ENCODE measurements at regions not wholly inside any gene's neighbourhood (a gene's known extent, or its start where the extent isn't known, plus 50 kb on each side); places are given as distances from the start of the nearest gene placed in this dataset.

DNA sequence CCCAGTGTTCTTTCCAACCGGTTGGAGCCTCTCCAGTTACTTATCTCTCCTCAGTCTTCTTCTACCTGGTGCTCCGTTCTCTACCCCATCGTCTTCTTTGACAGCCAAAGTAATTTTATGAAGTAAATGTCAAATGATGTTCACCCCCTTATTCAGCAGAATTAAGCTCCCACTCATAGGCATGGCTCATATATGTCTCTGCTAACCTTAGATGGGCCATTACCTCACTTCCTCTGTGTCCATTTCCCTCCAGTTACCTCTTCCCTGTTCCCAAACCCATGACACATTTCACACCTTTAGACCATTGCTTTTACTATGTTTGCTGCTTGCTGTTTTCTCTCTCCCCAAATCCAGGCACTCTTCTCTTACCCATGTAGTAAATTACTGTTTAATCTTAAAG lies 607.0 kb downstream of the RNF144A start:
- Histone ChIP-seq H3K4me1 (ENCODE audit: control insufficient read depth in 1 of 2, insufficient read depth in 1 of 2, low read depth in 1 of 2, low read length in 1 of 2) (no peaks in the 10 kb centered on the region), H3K36me3 (no peaks in the 10 kb centered on the region), H3K4me3 (ENCODE audit: low read depth in 1 of 2, low read length in 1 of 2) (no peak overlapping the region), H3K9me3 (no peaks in the 10 kb centered on the region), H3K27ac (no peak overlapping the region), H3K27me3 (peaks cover 9% of the 10 kb centered on the region)
- TF ChIP-seq, protein P1, sequence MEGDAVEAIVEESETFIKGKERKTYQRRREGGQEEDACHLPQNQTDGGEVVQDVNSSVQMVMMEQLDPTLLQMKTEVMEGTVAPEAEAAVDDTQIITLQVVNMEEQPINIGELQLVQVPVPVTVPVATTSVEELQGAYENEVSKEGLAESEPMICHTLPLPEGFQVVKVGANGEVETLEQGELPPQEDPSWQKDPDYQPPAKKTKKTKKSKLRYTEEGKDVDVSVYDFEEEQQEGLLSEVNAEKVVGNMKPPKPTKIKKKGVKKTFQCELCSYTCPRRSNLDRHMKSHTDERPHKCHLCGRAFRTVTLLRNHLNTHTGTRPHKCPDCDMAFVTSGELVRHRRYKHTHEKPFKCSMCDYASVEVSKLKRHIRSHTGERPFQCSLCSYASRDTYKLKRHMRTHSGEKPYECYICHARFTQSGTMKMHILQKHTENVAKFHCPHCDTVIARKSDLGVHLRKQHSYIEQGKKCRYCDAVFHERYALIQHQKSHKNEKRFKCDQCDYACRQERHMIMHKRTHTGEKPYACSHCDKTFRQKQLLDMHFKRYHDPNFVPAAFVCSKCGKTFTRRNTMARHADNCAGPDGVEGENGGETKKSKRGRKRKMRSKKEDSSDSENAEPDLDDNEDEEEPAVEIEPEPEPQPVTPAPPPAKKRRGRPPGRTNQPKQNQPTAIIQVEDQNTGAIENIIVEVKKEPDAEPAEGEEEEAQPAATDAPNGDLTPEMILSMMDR (IDR thresholded peaks at IDR 0.05): no peak

DNA sequence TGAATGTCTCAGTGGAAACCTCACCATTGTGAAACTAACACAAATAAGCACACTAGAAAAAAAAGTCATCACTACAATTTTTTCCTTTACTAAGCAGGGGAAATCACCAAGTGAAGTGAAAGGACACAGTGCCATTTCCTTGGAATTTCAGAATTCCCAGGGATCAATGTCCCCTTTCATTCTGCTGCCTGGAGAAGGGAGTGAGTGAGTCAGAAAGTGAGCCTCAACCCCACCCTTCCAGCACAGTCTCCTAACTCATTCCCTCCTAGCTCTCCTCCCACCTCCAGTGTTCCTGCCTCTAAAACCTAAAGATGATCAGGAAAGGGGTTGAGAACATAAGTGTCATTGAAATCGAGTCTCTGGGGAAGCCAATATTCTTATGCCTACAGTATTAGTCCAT lies 608.5 kb downstream of the RNF144A start:
- Histone ChIP-seq H3K9me3 (no peaks in the 10 kb centered on the region), H3K36me3 (no peaks in the 10 kb centered on the region), H3K27me3 (peaks cover 9% of the 10 kb centered on the region), H3K27ac (no peak overlapping the region), H3K4me1 (ENCODE audit: control insufficient read depth in 1 of 2, insufficient read depth in 1 of 2, low read depth in 1 of 2, low read length in 1 of 2) (no peaks in the 10 kb centered on the region), H3K4me3 (ENCODE audit: low read depth in 1 of 2, low read length in 1 of 2) (no peak overlapping the region)
- TF ChIP-seq, protein P1 (IDR thresholded peaks at IDR 0.05): no peak

DNA sequence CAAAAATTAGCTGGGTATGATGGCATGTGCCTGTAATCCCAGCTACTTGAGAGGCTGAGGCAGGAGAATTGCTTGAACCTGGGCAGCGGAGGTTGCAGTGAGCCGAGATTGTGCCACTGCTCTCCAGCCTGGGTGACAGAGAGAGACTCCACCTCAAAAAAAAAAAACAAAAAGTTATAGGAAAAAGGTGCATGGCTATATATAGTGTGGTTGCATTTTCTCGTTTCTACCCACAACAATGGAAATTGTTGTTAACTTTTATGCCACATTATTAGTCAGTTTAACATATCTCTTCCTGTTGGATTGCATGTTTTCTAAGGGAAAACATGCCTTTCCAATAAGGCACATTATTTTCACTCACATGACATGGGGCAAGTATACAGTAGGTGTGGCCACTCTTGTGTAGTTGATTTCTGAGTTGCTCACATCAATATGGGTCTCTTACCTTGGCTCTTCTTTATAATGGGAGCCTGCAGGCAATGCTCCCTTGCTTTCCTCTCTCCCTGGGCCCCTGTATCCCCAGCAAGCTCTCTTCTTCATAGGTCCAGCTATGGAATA lies 610.0 kb downstream of the RNF144A start:
- Histone ChIP-seq H3K36me3 (no peaks in the 10 kb centered on the region), H3K27me3 (no peaks in the 10 kb centered on the region), H3K4me3 (ENCODE audit: low read depth in 1 of 2, low read length in 1 of 2) (no peak overlapping the region), H3K27ac (no peak overlapping the region), H3K4me1 (ENCODE audit: control insufficient read depth in 1 of 2, insufficient read depth in 1 of 2, low read depth in 1 of 2, low read length in 1 of 2) (no peaks in the 10 kb centered on the region), H3K9me3 (no peaks in the 10 kb centered on the region)
- TF ChIP-seq, protein P1 (IDR thresholded peaks at IDR 0.05): no peak

DNA sequence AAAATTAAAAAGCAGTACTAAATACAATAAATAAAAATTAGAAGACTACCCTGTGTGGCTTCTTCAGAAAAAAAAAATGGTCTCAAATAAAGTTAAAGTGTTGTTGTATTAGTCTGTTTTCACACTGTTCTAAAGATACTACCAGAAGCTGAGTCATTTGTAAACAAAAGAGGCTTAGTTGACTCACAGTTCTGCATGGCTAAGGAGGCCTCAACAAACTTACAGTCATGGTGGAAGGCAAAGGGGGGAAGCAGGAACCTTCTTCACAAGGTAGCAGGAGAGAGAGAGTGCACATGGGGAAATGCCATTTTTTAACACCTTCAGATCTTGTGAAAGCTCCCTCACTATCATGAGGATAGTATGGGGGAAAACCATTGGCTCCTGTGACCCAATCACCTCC lies 612.8 kb downstream of the RNF144A start:
- H3K27me3 ChIP-seq: peaks cover 6% of the 10 kb centered on the region
- H3K27ac ChIP-seq: no peak overlapping the region
- TF ChIP-seq, protein P1 (IDR thresholded peaks at IDR 0.05): no peak
- H3K9me3 ChIP-seq: no peaks in the 10 kb centered on the region
- H3K4me3 ChIP-seq (ENCODE audit: low read depth in 1 of 2, low read length in 1 of 2): no peak overlapping the region
- H3K4me1 ChIP-seq (ENCODE audit: control insufficient read depth in 1 of 2, insufficient read depth in 1 of 2, low read depth in 1 of 2, low read length in 1 of 2): no peaks in the 10 kb centered on the region
- no peaks in the 10 kb centered on the region for H3K36me3 ChIP-seq

DNA sequence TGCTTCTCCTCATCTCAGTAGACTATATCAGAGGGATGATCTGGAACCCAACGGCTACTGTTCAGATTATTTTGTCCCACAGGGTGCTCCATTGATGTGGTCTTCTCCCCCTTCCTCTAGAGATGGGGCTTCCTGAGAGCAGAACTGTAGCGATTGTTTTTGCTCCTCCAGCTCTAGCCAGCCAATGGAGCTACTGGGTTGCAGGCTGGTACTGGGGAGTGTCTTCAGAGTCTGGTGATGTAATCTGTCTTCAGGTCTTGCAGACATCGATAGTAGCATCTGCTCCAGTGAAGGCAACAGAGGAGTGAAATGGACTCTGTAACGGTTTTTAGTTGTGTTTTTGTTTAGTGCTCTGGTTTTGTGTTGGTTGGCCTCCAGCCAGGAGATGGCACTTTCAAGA lies 621.9 kb downstream of the RNF144A start:
- H3K27me3 ChIP-seq: no peaks in the 10 kb centered on the region
- TF ChIP-seq, protein P1 (IDR thresholded peaks at IDR 0.05): no peak

DNA sequence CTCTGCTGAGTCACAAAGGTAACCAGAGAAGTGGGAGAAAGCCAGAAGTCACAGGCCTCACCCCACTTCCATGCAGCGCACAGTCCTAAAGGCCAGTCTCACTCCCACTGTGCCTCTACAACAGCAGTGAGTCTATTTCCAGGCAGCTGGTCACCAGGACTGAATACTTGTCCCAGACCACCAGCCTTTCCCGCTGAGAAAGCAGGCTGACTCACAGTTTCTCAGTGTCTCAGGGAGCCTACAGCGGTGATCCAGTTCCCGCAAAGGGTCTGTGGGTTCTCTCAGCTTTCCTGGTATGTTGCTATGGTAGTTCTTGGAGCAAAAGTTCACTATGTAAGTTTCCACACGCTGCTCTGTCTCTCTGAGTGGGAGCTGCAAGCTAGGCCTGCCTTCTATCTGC lies 622.5 kb downstream of the RNF144A start:
- Histone ChIP-seq H3K4me1 (ENCODE audit: control insufficient read depth in 1 of 2, insufficient read depth in 1 of 2, low read depth in 1 of 2, low read length in 1 of 2) (no peaks in the 10 kb centered on the region), H3K36me3 (no peaks in the 10 kb centered on the region), H3K27me3 (no peaks in the 10 kb centered on the region), H3K9me3 (no peaks in the 10 kb centered on the region), H3K27ac (no peak overlapping the region), H3K4me3 (ENCODE audit: low read depth in 1 of 2, low read length in 1 of 2) (no peak overlapping the region)
- TF ChIP-seq, protein P1 (IDR thresholded peaks at IDR 0.05): no peak

More for the DNA sequence above, 621.9 kb downstream of the RNF144A start:
- Histone ChIP-seq H3K27ac (no peak overlapping the region), H3K4me3 (ENCODE audit: low read depth in 1 of 2, low read length in 1 of 2) (no peak overlapping the region), H3K4me1 (ENCODE audit: control insufficient read depth in 1 of 2, insufficient read depth in 1 of 2, low read depth in 1 of 2, low read length in 1 of 2) (no peaks in the 10 kb centered on the region), H3K36me3 (no peaks in the 10 kb centered on the region), H3K9me3 (no peaks in the 10 kb centered on the region)
